ENCODE measurements at regions not wholly inside any gene's neighbourhood (a gene's known extent, or its start where the extent isn't known, plus 50 kb on each side); places are given as distances from the start of the nearest gene placed in this dataset.
"Not testable (repeated sequence)": the region's sequence is repeated elsewhere in the genome, so short reads cannot be mapped to it uniquely, and the experiment has no call there.

- H3K36me3 ChIP-seq (ENCODE audit: control insufficient read depth, insufficient read depth, low read length): no peaks in the 10 kb centered on the region
- H3K9me3 ChIP-seq (ENCODE audit: control insufficient read depth, low read depth, low read length): no peaks in the 10 kb centered on the region
- no peak for DNase-seq
- no peak overlapping the region for H3K27ac ChIP-seq (ENCODE audit: low read length)
- no CpG with 5 or more reads among the region's 4 CpGs for WGBS (ENCODE audit: insufficient coverage, low lambda C conversion rate)
- H3K4me3 ChIP-seq (ENCODE audit: low read length): no peak overlapping the region
- no peaks in the 10 kb centered on the region for H3K27me3 ChIP-seq (ENCODE audit: control insufficient read depth, insufficient read depth, low read length)
- no peaks in the 10 kb centered on the region for H3K4me1 ChIP-seq (ENCODE audit: control insufficient read depth, insufficient read depth, low read length)
Measured at GRCh38 chr14:106683631-106684030, 1157.2 kb downstream of the TMEM121 start.

- no CpG with 5 or more reads among the region's 5 CpGs for WGBS (ENCODE audit: insufficient coverage, low lambda C conversion rate)
- Histone ChIP-seq H3K36me3 (ENCODE audit: control insufficient read depth, insufficient read depth, low read length) (no peaks in the 10 kb centered on the region), H3K4me1 (ENCODE audit: control insufficient read depth, insufficient read depth, low read length) (no peaks in the 10 kb centered on the region), H3K27me3 (ENCODE audit: control insufficient read depth, insufficient read depth, low read length) (no peaks in the 10 kb centered on the region), H3K27ac (ENCODE audit: low read length) (no peak overlapping the region), H3K4me3 (ENCODE audit: low read length) (no peak overlapping the region), H3K9me3 (ENCODE audit: control insufficient read depth, low read depth, low read length) (peaks cover 3% of the 10 kb centered on the region)
- DNase-seq: no peak
Measured at GRCh38 chr14:106686533-106686932, 1160.2 kb downstream of the TMEM121 start.

- Histone ChIP-seq H3K27me3 (ENCODE audit: control insufficient read depth, insufficient read depth, low read length) (no peaks in the 10 kb centered on the region), H3K4me1 (ENCODE audit: control insufficient read depth, insufficient read depth, low read length) (no peaks in the 10 kb centered on the region), H3K4me3 (ENCODE audit: low read length) (no peak overlapping the region), H3K9me3 (ENCODE audit: control insufficient read depth, low read depth, low read length) (peaks cover 13% of the 10 kb centered on the region), H3K27ac (ENCODE audit: low read length) (no peak overlapping the region), H3K36me3 (ENCODE audit: control insufficient read depth, insufficient read depth, low read length) (no peaks in the 10 kb centered on the region)
- 50% methylated on average over 1 of the region's 1 CpG for WGBS (ENCODE audit: insufficient coverage, low lambda C conversion rate)
- DNase-seq: no peak
Measured at GRCh38 chr14:106690333-106690891, 1164.0 kb downstream of the TMEM121 start.

- WGBS (ENCODE audit: insufficient coverage, low lambda C conversion rate): no CpG with 5 or more reads among the region's 13 CpGs
- no peak overlapping the region for H3K27ac ChIP-seq (ENCODE audit: low read length)
Measured at GRCh38 chr14:106691601-106692291, 1165.4 kb downstream of the TMEM121 start.

GRCh38 chr14:106694638-106695393 lies 1168.4 kb downstream of the TMEM121 start:
- DNase-seq: no peak
- no peaks in the 10 kb centered on the region for H3K27me3 ChIP-seq (ENCODE audit: control insufficient read depth, insufficient read depth, low read length)
- H3K4me1 ChIP-seq (ENCODE audit: control insufficient read depth, insufficient read depth, low read length): no peaks in the 10 kb centered on the region
- no peak overlapping the region for H3K4me3 ChIP-seq (ENCODE audit: low read length)
- H3K27ac ChIP-seq (ENCODE audit: low read length): no peak overlapping the region
- no peaks in the 10 kb centered on the region for H3K36me3 ChIP-seq (ENCODE audit: control insufficient read depth, insufficient read depth, low read length)
- H3K9me3 ChIP-seq (ENCODE audit: control insufficient read depth, low read depth, low read length): peaks cover 13% of the 10 kb centered on the region
- no CpG with 5 or more reads among the region's 19 CpGs for WGBS (ENCODE audit: insufficient coverage, low lambda C conversion rate)

More at GRCh38 chr14:106691601-106692291, 1165.4 kb downstream of the TMEM121 start:
- H3K36me3 ChIP-seq (ENCODE audit: control insufficient read depth, insufficient read depth, low read length): no peaks in the 10 kb centered on the region
- no peaks in the 10 kb centered on the region for H3K4me1 ChIP-seq (ENCODE audit: control insufficient read depth, insufficient read depth, low read length)
- no peaks in the 10 kb centered on the region for H3K27me3 ChIP-seq (ENCODE audit: control insufficient read depth, insufficient read depth, low read length)
- H3K4me3 ChIP-seq (ENCODE audit: low read length): no peak overlapping the region
- no peak for DNase-seq
- H3K9me3 ChIP-seq (ENCODE audit: control insufficient read depth, low read depth, low read length): peaks cover 13% of the 10 kb centered on the region

GRCh38 chr14:106698620-106699267 lies 1172.4 kb downstream of the TMEM121 start:
- H3K36me3 ChIP-seq (ENCODE audit: control insufficient read depth, insufficient read depth, low read length); H3K4me1 ChIP-seq (ENCODE audit: control insufficient read depth, insufficient read depth, low read length); H3K27ac ChIP-seq (ENCODE audit: low read length); H3K27me3 ChIP-seq (ENCODE audit: control insufficient read depth, insufficient read depth, low read length); H3K9me3 ChIP-seq (ENCODE audit: control insufficient read depth, low read depth, low read length); DNase-seq; H3K4me3 ChIP-seq (ENCODE audit: low read length): not testable (repeated sequence)
- WGBS (ENCODE audit: insufficient coverage, low lambda C conversion rate): no CpG with 5 or more reads among the region's 16 CpGs

- H3K27ac ChIP-seq (ENCODE audit: low read length); H3K4me3 ChIP-seq (ENCODE audit: low read length); H3K9me3 ChIP-seq (ENCODE audit: control insufficient read depth, low read depth, low read length); H3K4me1 ChIP-seq (ENCODE audit: control insufficient read depth, insufficient read depth, low read length); H3K27me3 ChIP-seq (ENCODE audit: control insufficient read depth, insufficient read depth, low read length); DNase-seq; H3K36me3 ChIP-seq (ENCODE audit: control insufficient read depth, insufficient read depth, low read length): not testable (repeated sequence)
- WGBS (ENCODE audit: insufficient coverage, low lambda C conversion rate): no CpG with 5 or more reads among the region's 4 CpGs
Measured at GRCh38 chr14:106703651-106704050, 1177.3 kb downstream of the TMEM121 start.

- not testable (repeated sequence) for DNase-seq; H3K27ac ChIP-seq (ENCODE audit: low read length); H3K9me3 ChIP-seq (ENCODE audit: control insufficient read depth, low read depth, low read length); H3K27me3 ChIP-seq (ENCODE audit: control insufficient read depth, insufficient read depth, low read length); H3K36me3 ChIP-seq (ENCODE audit: control insufficient read depth, insufficient read depth, low read length); H3K4me3 ChIP-seq (ENCODE audit: low read length); H3K4me1 ChIP-seq (ENCODE audit: control insufficient read depth, insufficient read depth, low read length)
- WGBS (ENCODE audit: insufficient coverage, low lambda C conversion rate): no CpG with 5 or more reads among the region's 4 CpGs
Measured at GRCh38 chr14:106706488-106706887, 1180.1 kb downstream of the TMEM121 start.

GRCh38 chr14:106710187-106710586 lies 1183.8 kb downstream of the TMEM121 start:
- 86% methylated on average over 6 of the region's 7 CpGs for WGBS (ENCODE audit: insufficient coverage, low lambda C conversion rate)
- not testable (repeated sequence) for H3K4me1 ChIP-seq (ENCODE audit: control insufficient read depth, insufficient read depth, low read length); H3K4me3 ChIP-seq (ENCODE audit: low read length)

GRCh38 chr14:106712513-106712912 lies 1186.1 kb downstream of the TMEM121 start:
- WGBS (ENCODE audit: insufficient coverage, low lambda C conversion rate): no CpG with 5 or more reads among the region's 5 CpGs

More at GRCh38 chr14:106710187-106710586, 1183.8 kb downstream of the TMEM121 start:
- H3K9me3 ChIP-seq (ENCODE audit: control insufficient read depth, low read depth, low read length); DNase-seq; H3K27me3 ChIP-seq (ENCODE audit: control insufficient read depth, insufficient read depth, low read length); H3K27ac ChIP-seq (ENCODE audit: low read length); H3K36me3 ChIP-seq (ENCODE audit: control insufficient read depth, insufficient read depth, low read length): not testable (repeated sequence)

More at GRCh38 chr14:106712513-106712912, 1186.1 kb downstream of the TMEM121 start:
- not testable (repeated sequence) for H3K36me3 ChIP-seq (ENCODE audit: control insufficient read depth, insufficient read depth, low read length); DNase-seq; H3K4me1 ChIP-seq (ENCODE audit: control insufficient read depth, insufficient read depth, low read length); H3K27ac ChIP-seq (ENCODE audit: low read length); H3K27me3 ChIP-seq (ENCODE audit: control insufficient read depth, insufficient read depth, low read length); H3K9me3 ChIP-seq (ENCODE audit: control insufficient read depth, low read depth, low read length); H3K4me3 ChIP-seq (ENCODE audit: low read length)

Measured in large intestine (tissue), 3 donors.